ENCODE measurements at regions not wholly inside any gene's neighbourhood (a gene's known extent, or its start where the extent isn't known, plus 50 kb on each side); places are given as distances from the start of the nearest gene placed in this dataset.
A peak's percentile ranks its signal among the peaks of the same experiment; 100 is the strongest.

GRCh38 chr10:78584266-78584665 lies 484.5 kb upstream of the ZMIZ1 start:
- TF ChIP-seq CTCF (IDR thresholded peaks at IDR 0.05; ENCODE audit: low read depth, low read length, missing control alignments), result no peak
- no peak for DNase-seq (ENCODE audit: low read depth)
- no peak overlapping the region for H3K4me3 ChIP-seq (ENCODE audit: low read depth, low read length)
- in situ Hi-C loops (cut with HindIII; ENCODE audit: low sequenced_read_pairs), result no loop called here

GRCh38 chr10:78584681-78585080 lies 484.1 kb upstream of the ZMIZ1 start:
- in situ Hi-C loops (cut with HindIII; ENCODE audit: low sequenced_read_pairs), result no loop called here
- no peak for DNase-seq (ENCODE audit: low read depth)
- no peak for TF ChIP-seq CTCF (IDR thresholded peaks at IDR 0.05; ENCODE audit: low read depth, low read length, missing control alignments)
- H3K4me3 ChIP-seq (ENCODE audit: low read depth, low read length), result no peak overlapping the region

- H3K4me3 ChIP-seq (ENCODE audit: low read depth, low read length), result no peak overlapping the region
- TF ChIP-seq CTCF (IDR thresholded peaks at IDR 0.05; ENCODE audit: low read depth, low read length, missing control alignments), result no peak
- in situ Hi-C loops (cut with HindIII; ENCODE audit: low sequenced_read_pairs), result no loop called here
- no peak for DNase-seq (ENCODE audit: low read depth)
These were observed 482.8 kb upstream of the ZMIZ1 start for GRCh38 chr10:78585952-78586351.

- peak; percentile 67 for DNase-seq (ENCODE audit: low read depth)
- no peak overlapping the region for H3K4me3 ChIP-seq (ENCODE audit: low read depth, low read length)
- in situ Hi-C loops (cut with HindIII; ENCODE audit: low sequenced_read_pairs), result no loop called here
- no peak for TF ChIP-seq CTCF (IDR thresholded peaks at IDR 0.05; ENCODE audit: low read depth, low read length, missing control alignments)
These were observed 480.5 kb upstream of the ZMIZ1 start for GRCh38 chr10:78588194-78588811.

- no peak for TF ChIP-seq CTCF (IDR thresholded peaks at IDR 0.05; ENCODE audit: low read depth, low read length, missing control alignments)
- no peak overlapping the region for H3K4me3 ChIP-seq (ENCODE audit: low read depth, low read length)
- in situ Hi-C loops (cut with HindIII; ENCODE audit: low sequenced_read_pairs), result loop anchor here (5.0 kb wide), 1 partner anchor 63 kb away; no protein-coding TSS in a partner anchor
- DNase-seq (ENCODE audit: low read depth), result no peak
These were observed 479.1 kb upstream of the ZMIZ1 start for GRCh38 chr10:78589687-78590086.

- no peak overlapping the region for H3K4me3 ChIP-seq (ENCODE audit: low read depth, low read length)
- no peak for DNase-seq (ENCODE audit: low read depth)
- in situ Hi-C loops (cut with HindIII; ENCODE audit: low sequenced_read_pairs), result loop anchor here (5.0 kb wide), 1 partner anchor 61 kb away; no protein-coding TSS in a partner anchor
- no peak for TF ChIP-seq CTCF (IDR thresholded peaks at IDR 0.05; ENCODE audit: low read depth, low read length, missing control alignments)
These were observed 477.7 kb upstream of the ZMIZ1 start for GRCh38 chr10:78591066-78591465.
